ENCODE measurements at regions not wholly inside any gene's neighbourhood (a gene's known extent, or its start where the extent isn't known, plus 50 kb on each side); places are given as distances from the start of the nearest gene placed in this dataset.
A peak's percentile ranks its signal among the peaks of the same experiment; 100 is the strongest.

DNA sequence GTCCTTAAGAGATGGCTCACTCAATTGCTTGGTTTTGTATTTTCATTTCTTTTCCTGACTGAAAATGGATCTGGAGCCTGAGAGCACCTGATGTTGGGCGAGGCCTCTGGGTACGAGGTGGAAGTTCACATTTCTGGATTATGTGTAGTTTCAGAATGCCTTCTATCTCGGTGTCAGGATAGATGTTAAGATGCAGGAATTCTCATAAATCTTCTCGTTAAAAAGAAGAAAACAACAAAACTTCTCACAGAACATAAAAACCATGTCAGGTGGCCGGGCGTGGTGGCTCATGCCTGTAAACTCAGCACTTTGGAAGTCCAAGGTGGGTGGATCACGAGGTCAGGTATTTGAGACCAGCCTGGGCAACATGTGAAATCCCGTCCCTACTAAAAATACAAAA is 101.8 kb downstream of the RHOU start:
- TF ChIP-seq, protein P1, sequence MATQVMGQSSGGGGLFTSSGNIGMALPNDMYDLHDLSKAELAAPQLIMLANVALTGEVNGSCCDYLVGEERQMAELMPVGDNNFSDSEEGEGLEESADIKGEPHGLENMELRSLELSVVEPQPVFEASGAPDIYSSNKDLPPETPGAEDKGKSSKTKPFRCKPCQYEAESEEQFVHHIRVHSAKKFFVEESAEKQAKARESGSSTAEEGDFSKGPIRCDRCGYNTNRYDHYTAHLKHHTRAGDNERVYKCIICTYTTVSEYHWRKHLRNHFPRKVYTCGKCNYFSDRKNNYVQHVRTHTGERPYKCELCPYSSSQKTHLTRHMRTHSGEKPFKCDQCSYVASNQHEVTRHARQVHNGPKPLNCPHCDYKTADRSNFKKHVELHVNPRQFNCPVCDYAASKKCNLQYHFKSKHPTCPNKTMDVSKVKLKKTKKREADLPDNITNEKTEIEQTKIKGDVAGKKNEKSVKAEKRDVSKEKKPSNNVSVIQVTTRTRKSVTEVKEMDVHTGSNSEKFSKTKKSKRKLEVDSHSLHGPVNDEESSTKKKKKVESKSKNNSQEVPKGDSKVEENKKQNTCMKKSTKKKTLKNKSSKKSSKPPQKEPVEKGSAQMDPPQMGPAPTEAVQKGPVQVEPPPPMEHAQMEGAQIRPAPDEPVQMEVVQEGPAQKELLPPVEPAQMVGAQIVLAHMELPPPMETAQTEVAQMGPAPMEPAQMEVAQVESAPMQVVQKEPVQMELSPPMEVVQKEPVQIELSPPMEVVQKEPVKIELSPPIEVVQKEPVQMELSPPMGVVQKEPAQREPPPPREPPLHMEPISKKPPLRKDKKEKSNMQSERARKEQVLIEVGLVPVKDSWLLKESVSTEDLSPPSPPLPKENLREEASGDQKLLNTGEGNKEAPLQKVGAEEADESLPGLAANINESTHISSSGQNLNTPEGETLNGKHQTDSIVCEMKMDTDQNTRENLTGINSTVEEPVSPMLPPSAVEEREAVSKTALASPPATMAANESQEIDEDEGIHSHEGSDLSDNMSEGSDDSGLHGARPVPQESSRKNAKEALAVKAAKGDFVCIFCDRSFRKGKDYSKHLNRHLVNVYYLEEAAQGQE (IDR thresholded peaks at IDR 0.05; ENCODE audit: unreplicated experiment) = no peak
- TF ChIP-seq, protein P2, sequence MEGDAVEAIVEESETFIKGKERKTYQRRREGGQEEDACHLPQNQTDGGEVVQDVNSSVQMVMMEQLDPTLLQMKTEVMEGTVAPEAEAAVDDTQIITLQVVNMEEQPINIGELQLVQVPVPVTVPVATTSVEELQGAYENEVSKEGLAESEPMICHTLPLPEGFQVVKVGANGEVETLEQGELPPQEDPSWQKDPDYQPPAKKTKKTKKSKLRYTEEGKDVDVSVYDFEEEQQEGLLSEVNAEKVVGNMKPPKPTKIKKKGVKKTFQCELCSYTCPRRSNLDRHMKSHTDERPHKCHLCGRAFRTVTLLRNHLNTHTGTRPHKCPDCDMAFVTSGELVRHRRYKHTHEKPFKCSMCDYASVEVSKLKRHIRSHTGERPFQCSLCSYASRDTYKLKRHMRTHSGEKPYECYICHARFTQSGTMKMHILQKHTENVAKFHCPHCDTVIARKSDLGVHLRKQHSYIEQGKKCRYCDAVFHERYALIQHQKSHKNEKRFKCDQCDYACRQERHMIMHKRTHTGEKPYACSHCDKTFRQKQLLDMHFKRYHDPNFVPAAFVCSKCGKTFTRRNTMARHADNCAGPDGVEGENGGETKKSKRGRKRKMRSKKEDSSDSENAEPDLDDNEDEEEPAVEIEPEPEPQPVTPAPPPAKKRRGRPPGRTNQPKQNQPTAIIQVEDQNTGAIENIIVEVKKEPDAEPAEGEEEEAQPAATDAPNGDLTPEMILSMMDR (conservative IDR thresholded peaks at IDR 0.05; ENCODE audit: low read depth in 2 of 2) = no peak
- TF ChIP-seq NANOG (IDR thresholded peaks at IDR 0.05; ENCODE audit: borderline replicate concordance) (no peak), EZH2 (IDR thresholded peaks at IDR 0.05; ENCODE audit: low read depth, unreplicated experiment) (no peak), STAT1 (IDR thresholded peaks at IDR 0.05; ENCODE audit: unreplicated experiment) (no peak), CREB1 (CRISPR knock-in tag; IDR thresholded peaks at IDR 0.05; ENCODE audit: low read depth) (no peak), JUNB (IDR thresholded peaks at IDR 0.05; ENCODE audit: unreplicated experiment) (no peak), ZNF114 (CRISPR knock-in tag; IDR thresholded peaks at IDR 0.05) (no peak), EZH2phosphoT487 (IDR thresholded peaks at IDR 0.05; ENCODE audit: unreplicated experiment) (no peak), ZNF331 (CRISPR knock-in tag; IDR thresholded peaks at IDR 0.05; ENCODE audit: low read depth) (no peak), POLR2AphosphoS5 (IDR thresholded peaks at IDR 0.05; ENCODE audit: low read depth) (no peak)
- TF ChIP-seq, protein P3, sequence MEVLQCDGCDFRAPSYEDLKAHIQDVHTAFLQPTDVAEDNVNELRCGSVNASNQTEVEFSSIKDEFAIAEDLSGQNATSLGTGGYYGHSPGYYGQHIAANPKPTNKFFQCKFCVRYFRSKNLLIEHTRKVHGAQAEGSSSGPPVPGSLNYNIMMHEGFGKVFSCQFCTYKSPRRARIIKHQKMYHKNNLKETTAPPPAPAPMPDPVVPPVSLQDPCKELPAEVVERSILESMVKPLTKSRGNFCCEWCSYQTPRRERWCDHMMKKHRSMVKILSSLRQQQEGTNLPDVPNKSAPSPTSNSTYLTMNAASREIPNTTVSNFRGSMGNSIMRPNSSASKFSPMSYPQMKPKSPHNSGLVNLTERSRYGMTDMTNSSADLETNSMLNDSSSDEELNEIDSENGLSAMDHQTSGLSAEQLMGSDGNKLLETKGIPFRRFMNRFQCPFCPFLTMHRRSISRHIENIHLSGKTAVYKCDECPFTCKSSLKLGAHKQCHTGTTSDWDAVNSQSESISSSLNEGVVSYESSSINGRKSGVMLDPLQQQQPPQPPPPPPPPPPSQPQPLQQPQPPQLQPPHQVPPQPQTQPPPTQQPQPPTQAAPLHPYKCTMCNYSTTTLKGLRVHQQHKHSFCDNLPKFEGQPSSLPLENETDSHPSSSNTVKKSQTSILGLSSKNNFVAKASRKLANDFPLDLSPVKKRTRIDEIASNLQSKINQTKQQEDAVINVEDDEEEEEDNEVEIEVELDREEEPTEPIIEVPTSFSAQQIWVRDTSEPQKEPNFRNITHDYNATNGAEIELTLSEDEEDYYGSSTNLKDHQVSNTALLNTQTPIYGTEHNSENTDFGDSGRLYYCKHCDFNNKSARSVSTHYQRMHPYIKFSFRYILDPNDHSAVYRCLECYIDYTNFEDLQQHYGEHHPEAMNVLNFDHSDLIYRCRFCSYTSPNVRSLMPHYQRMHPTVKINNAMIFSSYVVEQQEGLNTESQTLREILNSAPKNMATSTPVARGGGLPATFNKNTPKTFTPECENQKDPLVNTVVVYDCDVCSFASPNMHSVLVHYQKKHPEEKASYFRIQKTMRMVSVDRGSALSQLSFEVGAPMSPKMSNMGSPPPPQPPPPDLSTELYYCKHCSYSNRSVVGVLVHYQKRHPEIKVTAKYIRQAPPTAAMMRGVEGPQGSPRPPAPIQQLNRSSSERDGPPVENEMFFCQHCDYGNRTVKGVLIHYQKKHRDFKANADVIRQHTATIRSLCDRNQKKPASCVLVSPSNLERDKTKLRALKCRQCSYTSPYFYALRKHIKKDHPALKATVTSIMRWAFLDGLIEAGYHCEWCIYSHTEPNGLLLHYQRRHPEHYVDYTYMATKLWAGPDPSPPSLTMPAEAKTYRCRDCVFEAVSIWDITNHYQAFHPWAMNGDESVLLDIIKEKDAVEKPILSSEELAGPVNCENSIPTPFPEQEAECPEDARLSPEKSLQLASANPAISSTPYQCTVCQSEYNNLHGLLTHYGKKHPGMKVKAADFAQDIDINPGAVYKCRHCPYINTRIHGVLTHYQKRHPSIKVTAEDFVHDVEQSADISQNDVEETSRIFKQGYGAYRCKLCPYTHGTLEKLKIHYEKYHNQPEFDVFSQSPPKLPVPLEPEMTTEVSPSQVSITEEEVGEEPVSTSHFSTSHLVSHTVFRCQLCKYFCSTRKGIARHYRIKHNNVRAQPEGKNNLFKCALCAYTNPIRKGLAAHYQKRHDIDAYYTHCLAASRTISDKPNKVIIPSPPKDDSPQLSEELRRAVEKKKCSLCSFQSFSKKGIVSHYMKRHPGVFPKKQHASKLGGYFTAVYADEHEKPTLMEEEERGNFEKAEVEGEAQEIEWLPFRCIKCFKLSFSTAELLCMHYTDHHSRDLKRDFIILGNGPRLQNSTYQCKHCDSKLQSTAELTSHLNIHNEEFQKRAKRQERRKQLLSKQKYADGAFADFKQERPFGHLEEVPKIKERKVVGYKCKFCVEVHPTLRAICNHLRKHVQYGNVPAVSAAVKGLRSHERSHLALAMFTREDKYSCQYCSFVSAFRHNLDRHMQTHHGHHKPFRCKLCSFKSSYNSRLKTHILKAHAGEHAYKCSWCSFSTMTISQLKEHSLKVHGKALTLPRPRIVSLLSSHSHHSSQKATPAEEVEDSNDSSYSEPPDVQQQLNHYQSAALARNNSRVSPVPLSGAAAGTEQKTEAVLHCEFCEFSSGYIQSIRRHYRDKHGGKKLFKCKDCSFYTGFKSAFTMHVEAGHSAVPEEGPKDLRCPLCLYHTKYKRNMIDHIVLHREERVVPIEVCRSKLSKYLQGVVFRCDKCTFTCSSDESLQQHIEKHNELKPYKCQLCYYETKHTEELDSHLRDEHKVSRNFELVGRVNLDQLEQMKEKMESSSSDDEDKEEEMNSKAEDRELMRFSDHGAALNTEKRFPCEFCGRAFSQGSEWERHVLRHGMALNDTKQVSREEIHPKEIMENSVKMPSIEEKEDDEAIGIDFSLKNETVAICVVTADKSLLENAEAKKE (CRISPR knock-in tag; IDR thresholded peaks at IDR 0.05) = no peak
- TF ChIP-seq, protein P4, sequence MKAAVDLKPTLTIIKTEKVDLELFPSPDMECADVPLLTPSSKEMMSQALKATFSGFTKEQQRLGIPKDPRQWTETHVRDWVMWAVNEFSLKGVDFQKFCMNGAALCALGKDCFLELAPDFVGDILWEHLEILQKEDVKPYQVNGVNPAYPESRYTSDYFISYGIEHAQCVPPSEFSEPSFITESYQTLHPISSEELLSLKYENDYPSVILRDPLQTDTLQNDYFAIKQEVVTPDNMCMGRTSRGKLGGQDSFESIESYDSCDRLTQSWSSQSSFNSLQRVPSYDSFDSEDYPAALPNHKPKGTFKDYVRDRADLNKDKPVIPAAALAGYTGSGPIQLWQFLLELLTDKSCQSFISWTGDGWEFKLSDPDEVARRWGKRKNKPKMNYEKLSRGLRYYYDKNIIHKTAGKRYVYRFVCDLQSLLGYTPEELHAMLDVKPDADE (IDR thresholded peaks at IDR 0.05) = no peak
- 0 out of 2 replicates have a peak overlapping the region, but pooled peaks have one; percentile 23 for H2AFZ ChIP-seq
- no peaks in the 10 kb centered on the region for H3K36me3 ChIP-seq (ENCODE audit: insufficient read depth)
- no peak overlapping the region for H3K4me3 ChIP-seq
- H3F3A ChIP-seq (replicated peaks; ENCODE audit: low read depth) = no peaks in the 10 kb centered on the region
- H3K4me1 Mint-ChIP-seq = no peaks in the 10 kb centered on the region; the same call in 2 of the 3 replicates
- H3K27me3 Mint-ChIP-seq (ENCODE audit: insufficient read depth, low read depth, poor library complexity) = peaks cover 2% of the 10 kb centered on the region
- no peaks in the 10 kb centered on the region for H3K9me2 ChIP-seq (ENCODE audit: insufficient read depth)
- H3K27ac ChIP-seq (ENCODE audit: low read depth) = no peak overlapping the region
- no peak overlapping the region for H3K4me2 ChIP-seq
- H4K20me1 ChIP-seq (replicated peaks; ENCODE audit: insufficient read depth) = no peaks in the 10 kb centered on the region
- H3K4me3 Mint-ChIP-seq = no peak overlapping the region
- no peaks in the 10 kb centered on the region for H3K36me3 Mint-ChIP-seq (ENCODE audit: low read depth)
- ATAC-seq = no peak
- DNase-seq (ENCODE audit: low spot score) = no peak
- H3K9me3 Mint-ChIP-seq = no peaks in the 10 kb centered on the region; the same call in 2 of the 3 replicates
- no peaks in the 10 kb centered on the region for H3K79me2 ChIP-seq (replicated peaks; ENCODE audit: insufficient read depth)
- no peaks in the 10 kb centered on the region for H3K4me1 ChIP-seq (ENCODE audit: insufficient read depth)
- H3K27ac Mint-ChIP-seq = no peak overlapping the region
- H3K27me3 ChIP-seq (ENCODE audit: insufficient read depth) = no peaks in the 10 kb centered on the region

All from GM23338 (cell line).